Osteoblast (primary cell): ENCODE measurements at regions not wholly inside any gene's neighbourhood (a gene's known extent, or its start where the extent isn't known, plus 50 kb on each side); places are given as distances from the start of the nearest gene placed in this dataset.
"Not testable (repeated sequence)": the region's sequence is repeated elsewhere in the genome, so short reads cannot be mapped to it uniquely, and the experiment has no call there.

Source experiments
- DNase-seq: peaks from one replicate; pipeline ENCODE4 v3.0.0; 2011; ENCODE audit warnings: low spot score, mixed read lengths; ENCODE audit not compliant: insufficient read length; ENCODE audit errors: missing footprints
- H2AFZ ChIP-seq: 2 replicates; pipeline ENCODE4 v1.6.0; 2011; ENCODE audit warnings: mild to moderate bottlenecking, low read length
- H3K27ac ChIP-seq: 2 replicates; pipeline ENCODE4 v1.5.1; 2011; ENCODE audit warnings: mild to moderate bottlenecking, low read depth, low read length, moderate library complexity
- H3K27me3 ChIP-seq: 2 replicates; pipeline ENCODE4 v1.6.0; 2012; ENCODE audit warnings: mild to moderate bottlenecking, control low read depth, inconsistent platforms, low read length, moderate library complexity; ENCODE audit not compliant: insufficient read depth
- H3K36me3 ChIP-seq: 2 replicates; pipeline ENCODE4 v1.5.1; 2011; ENCODE audit warnings: mild to moderate bottlenecking, low read length, control low read depth, moderate library complexity; ENCODE audit not compliant: insufficient read depth
- H3K4me1 ChIP-seq: 2 replicates; pipeline ENCODE4 v1.5.1; 2011; ENCODE audit warnings: mild to moderate bottlenecking, low read length, control low read depth, moderate library complexity; ENCODE audit not compliant: insufficient read depth
- H3K4me2 ChIP-seq: 2 replicates; pipeline ENCODE4 v1.6.0; 2011; ENCODE audit warnings: mild to moderate bottlenecking, low read length; ENCODE audit not compliant: insufficient read depth
- H3K4me3 ChIP-seq: fragments of 200-600 bp; sonication (generic); 3 replicates; pipeline ENCODE4 v1.5.1; 2012; ENCODE audit warnings: mild to moderate bottlenecking, low read length, inconsistent platforms; ENCODE audit not compliant: insufficient read depth
- H3K79me2 ChIP-seq: 2 replicates; pipeline ENCODE4 v1.6.0; 2012; ENCODE audit warnings: mild to moderate bottlenecking, low read length, control low read depth, inconsistent platforms; ENCODE audit not compliant: insufficient read depth
- H3K9me3 ChIP-seq: 2 replicates; pipeline ENCODE4 v1.5.1; 2011; ENCODE audit warnings: low read depth, low read length, control low read depth
- H4K20me1 ChIP-seq: 2 replicates; pipeline ENCODE4 v1.6.0; 2012; ENCODE audit warnings: mild to moderate bottlenecking, low read length, control low read depth; ENCODE audit not compliant: insufficient read depth
- CTCF ChIP-seq: IDR thresholded peaks from 2 replicates; pipeline ENCODE4 v1.5.1; 2011; ENCODE audit warnings: mild to moderate bottlenecking, low read depth, low read length, moderate library complexity; ENCODE audit errors: extremely low read depth

- Histone ChIP-seq H2AFZ (no peak overlapping the region), H3K27me3 (no peaks in the 10 kb centered on the region), H3K79me2 (no peaks in the 10 kb centered on the region), H3K4me3 (no peak overlapping the region), H3K9me3 (no peaks in the 10 kb centered on the region), H4K20me1 (no peaks in the 10 kb centered on the region), H3K36me3 (no peaks in the 10 kb centered on the region), H3K4me2 (no peak overlapping the region), H3K27ac (no peak overlapping the region), H3K4me1 (peaks cover 10% of the 10 kb centered on the region)
- DNase-seq = no peak
- no peak for TF ChIP-seq CTCF
Observed at GRCh38 chr2:224173933-224174332, 134.8 kb upstream of the SERPINE2 start.

- H3K27ac ChIP-seq = no peak overlapping the region
- no peaks in the 10 kb centered on the region for H3K27me3 ChIP-seq
- no peak overlapping the region for H3K4me3 ChIP-seq
- H3K4me2 ChIP-seq = no peak overlapping the region
- no peak for TF ChIP-seq CTCF
- H3K9me3 ChIP-seq = no peaks in the 10 kb centered on the region
- H2AFZ ChIP-seq = no peak overlapping the region
- DNase-seq = no peak
- no peaks in the 10 kb centered on the region for H4K20me1 ChIP-seq
- H3K79me2 ChIP-seq = no peaks in the 10 kb centered on the region
- peaks cover 10% of the 10 kb centered on the region for H3K4me1 ChIP-seq
- no peaks in the 10 kb centered on the region for H3K36me3 ChIP-seq
Observed at GRCh38 chr2:224173210-224173609, 134.1 kb upstream of the SERPINE2 start.

- no peak for DNase-seq
- Histone ChIP-seq H3K27me3 (no peaks in the 10 kb centered on the region), H3K36me3 (no peaks in the 10 kb centered on the region), H3K4me2 (no peak overlapping the region), H4K20me1 (no peaks in the 10 kb centered on the region), H3K79me2 (no peaks in the 10 kb centered on the region), H2AFZ (no peak overlapping the region), H3K9me3 (no peaks in the 10 kb centered on the region), H3K4me1 (peaks cover 15% of the 10 kb centered on the region), H3K27ac (no peak overlapping the region), H3K4me3 (no peak overlapping the region)
- no peak for TF ChIP-seq CTCF
Observed at GRCh38 chr2:224171226-224171625, 132.1 kb upstream of the SERPINE2 start.

GRCh38 chr2:224169847-224170246, 130.8 kb upstream of the SERPINE2 start:
- Histone ChIP-seq H3K27me3 (no peaks in the 10 kb centered on the region), H3K4me1 (peaks cover 26% of the 10 kb centered on the region), H3K4me3 (no peak overlapping the region), H3K79me2 (no peaks in the 10 kb centered on the region), H3K4me2 (no peak overlapping the region), H3K27ac (no peak overlapping the region), H3K36me3 (no peaks in the 10 kb centered on the region), H3K9me3 (no peaks in the 10 kb centered on the region), H2AFZ (no peak overlapping the region), H4K20me1 (no peaks in the 10 kb centered on the region)
- DNase-seq = no peak
- TF ChIP-seq CTCF = no peak

- not testable (repeated sequence) for H2AFZ ChIP-seq, H3K36me3 ChIP-seq, H3K27me3 ChIP-seq, H3K4me3 ChIP-seq, H3K4me2 ChIP-seq, H4K20me1 ChIP-seq, DNase-seq, H3K9me3 ChIP-seq, H3K27ac ChIP-seq, H3K79me2 ChIP-seq
- H3K4me1 ChIP-seq = peaks cover 33% of the 10 kb centered on the region
Observed at GRCh38 chr2:224167781-224168180, 128.7 kb upstream of the SERPINE2 start.
